GM11168 (cell line): ENCODE measurements at regions not wholly inside any gene's neighbourhood (a gene's known extent, or its start where the extent isn't known, plus 50 kb on each side); places are given as distances from the start of the nearest gene placed in this dataset.
"Not testable (repeated sequence)": the region's sequence is repeated elsewhere in the genome, so short reads cannot be mapped to it uniquely, and the experiment has no call there.

Experiments
- in situ Hi-C: fragments of 300-500 bp; cut with MboI; formaldehyde crosslinking; loops from one replicate; pipeline ENCODE4 v1.12.0; 2022; ENCODE audit warnings: low sequenced_read_pairs; ENCODE audit not compliant: unreplicated experiment

- in situ Hi-C loops, result not testable (repeated sequence)
These were observed 357.9 kb downstream of the TEX29 start for GRCh38 chr13:111678120-111678882.

- in situ Hi-C loops, result not testable (repeated sequence)
These were observed 359.2 kb downstream of the TEX29 start for GRCh38 chr13:111679645-111680044.

GRCh38 chr13:111680100-111680499, 359.7 kb downstream of the TEX29 start:
- in situ Hi-C loops, result not testable (repeated sequence)

GRCh38 chr13:111692028-111692427, 371.6 kb downstream of the TEX29 start:
- in situ Hi-C loops, result not testable (repeated sequence)

GRCh38 chr13:111696121-111696520, 370.8 kb upstream of the SOX1 start:
- in situ Hi-C loops, result not testable (repeated sequence)

- in situ Hi-C loops, result not testable (repeated sequence)
These were observed 364.9 kb upstream of the SOX1 start for GRCh38 chr13:111702059-111702458.
